OCI-LY3 (cell line): ENCODE measurements at regions not wholly inside any gene's neighbourhood (a gene's known extent, or its start where the extent isn't known, plus 50 kb on each side); places are given as distances from the start of the nearest gene placed in this dataset.

ENCODE experiments used
- H2AFZ ChIP-seq: fragments of 200-600, 300-600 bp; shearing (Covaris generic); 2 replicates; pipeline ENCODE4 v1.6.0; 2014; ENCODE audit warnings: antibody characterized with exemption, low read depth, low read length
- H3K27ac ChIP-seq: fragments of 200-600, 300-600 bp; sonication (generic); 2 replicates; pipeline ENCODE4 v1.5.1; 2014; ENCODE audit warnings: mild to moderate bottlenecking, low read length, moderate library complexity, mixed read lengths
- H3K27me3 ChIP-seq: fragments of 200-600, 300-600 bp; sonication (generic); 2 replicates; pipeline ENCODE4 v1.6.1; 2014; ENCODE audit warnings: low read depth, low read length, mixed read lengths
- H3K36me3 ChIP-seq: fragments of 200-600, 300-600 bp; sonication (generic); replicated peaks from 2 replicates; pipeline ENCODE3; 2014; ENCODE audit warnings: low read depth, low read length, mixed read lengths
- H3K4me1 ChIP-seq: fragments of 300-600, 200-600 bp; sonication (generic); 2 replicates; pipeline ENCODE4 v1.6.1; 2014; ENCODE audit warnings: low read length, mixed read lengths
- H3K4me2 ChIP-seq: fragments of 200-600, 300-600 bp; sonication (generic); 2 replicates; pipeline ENCODE4 v1.6.1; 2014; ENCODE audit warnings: low read length, mixed read lengths
- H3K4me3 ChIP-seq: fragments of 300-600, 200-600 bp; sonication (generic); 2 replicates; pipeline ENCODE4 v1.5.1; 2014; ENCODE audit warnings: antibody characterized with exemption, mild to moderate bottlenecking, low read length, moderate library complexity
- H3K79me2 ChIP-seq: fragments of 300-600, 200-600 bp; shearing (Covaris generic); 2 replicates; pipeline ENCODE4 v1.6.1; 2014; ENCODE audit warnings: mild to moderate bottlenecking, low read length, mixed read lengths
- H3K9ac ChIP-seq: fragments of 300-600, 200-600 bp; shearing (Covaris generic); 2 replicates; pipeline ENCODE4 v1.6.0; 2014; ENCODE audit warnings: mild to moderate bottlenecking, low read length, moderate library complexity
- H3K9me3 ChIP-seq: fragments of 200-600, 300-600 bp; shearing (Covaris generic); 2 replicates; pipeline ENCODE4 v1.6.1; 2014; ENCODE audit warnings: low read length, mixed read lengths; ENCODE audit not compliant: insufficient read depth
- H4K20me1 ChIP-seq: fragments of 200-600, 300-600 bp; sonication (generic); 2 replicates; pipeline ENCODE4 v1.6.1; 2016; ENCODE audit warnings: low read length, mixed read lengths; ENCODE audit not compliant: insufficient read depth
- CTCF ChIP-seq: fragments of 200-600, 300-600 bp; sonication (generic); IDR thresholded peaks from 2 replicates; pipeline ENCODE4 v1.5.1; 2014; ENCODE audit warnings: antibody characterized with exemption, low read length, low read depth
- EZH2phosphoT487 ChIP-seq: fragments of 200-600 bp; shearing (Covaris generic); IDR thresholded peaks from 2 replicates; pipeline ENCODE4 v1.6.1; 2018; ENCODE audit warnings: antibody characterized with exemption, mixed run types, low read depth

- H3K9me3 ChIP-seq: no peaks in the 10 kb centered on the region
- H3K4me3 ChIP-seq: no peak overlapping the region
- TF ChIP-seq CTCF (no peak), EZH2phosphoT487 (no peak)
- no peak overlapping the region for H3K4me2 ChIP-seq
- no peak overlapping the region for H3K27ac ChIP-seq
- H3K4me1 ChIP-seq: no peaks in the 10 kb centered on the region
- H3K27me3 ChIP-seq: peaks cover 10% of the 10 kb centered on the region; the same call in 1 of the 2 replicates
- no peaks in the 10 kb centered on the region for H4K20me1 ChIP-seq
- H3K79me2 ChIP-seq: no peaks in the 10 kb centered on the region
- H2AFZ ChIP-seq: no peak overlapping the region
- no peak overlapping the region for H3K9ac ChIP-seq
- H3K36me3 ChIP-seq: no peaks in the 10 kb centered on the region
Measured at GRCh38 chr17:65340401-65340800, 203.2 kb downstream of the RGS9 start.

- Histone ChIP-seq H3K27ac (no peak overlapping the region), H3K27me3 (peaks cover 19% of the 10 kb centered on the region; the same call in 1 of the 2 replicates), H3K36me3 (no peaks in the 10 kb centered on the region), H3K9me3 (no peaks in the 10 kb centered on the region), H3K4me3 (no peak overlapping the region), H2AFZ (no peak overlapping the region), H3K4me1 (peaks cover 8% of the 10 kb centered on the region), H3K9ac (no peak overlapping the region), H4K20me1 (no peaks in the 10 kb centered on the region), H3K79me2 (no peaks in the 10 kb centered on the region), H3K4me2 (peak overlapping the region; percentile 6; the same call in 1 of the 2 replicates)
- TF ChIP-seq EZH2phosphoT487 (no peak), CTCF (no peak)
Measured at GRCh38 chr17:65334406-65334805, 197.2 kb downstream of the RGS9 start.

GRCh38 chr17:65332779-65333178 is 195.6 kb downstream of the RGS9 start:
- Histone ChIP-seq H2AFZ (no peak overlapping the region), H3K9ac (no peak overlapping the region), H3K79me2 (no peaks in the 10 kb centered on the region), H3K36me3 (no peaks in the 10 kb centered on the region), H3K9me3 (no peaks in the 10 kb centered on the region), H3K27me3 (peaks cover 10% of the 10 kb centered on the region; the same call in 1 of the 2 replicates), H3K4me3 (no peak overlapping the region), H3K4me2 (no peak overlapping the region), H4K20me1 (no peaks in the 10 kb centered on the region), H3K4me1 (peaks cover 8% of the 10 kb centered on the region), H3K27ac (no peak overlapping the region)
- TF ChIP-seq EZH2phosphoT487 (no peak), CTCF (no peak)

GRCh38 chr17:65332375-65332774 is 195.2 kb downstream of the RGS9 start:
- peaks cover 10% of the 10 kb centered on the region; the same call in 1 of the 2 replicates for H3K27me3 ChIP-seq
- no peak overlapping the region for H3K4me2 ChIP-seq
- no peak overlapping the region for H3K9ac ChIP-seq
- H3K27ac ChIP-seq: no peak overlapping the region
- peaks cover 8% of the 10 kb centered on the region for H3K4me1 ChIP-seq
- no peaks in the 10 kb centered on the region for H3K36me3 ChIP-seq
- no peaks in the 10 kb centered on the region for H4K20me1 ChIP-seq
- no peaks in the 10 kb centered on the region for H3K9me3 ChIP-seq
- H3K79me2 ChIP-seq: no peaks in the 10 kb centered on the region
- TF ChIP-seq CTCF: no peak
- no peak for TF ChIP-seq EZH2phosphoT487
- H2AFZ ChIP-seq: no peak overlapping the region
- H3K4me3 ChIP-seq: no peak overlapping the region
